ENCODE measurements at regions not wholly inside any gene's neighbourhood (a gene's known extent, or its start where the extent isn't known, plus 50 kb on each side); places are given as distances from the start of the nearest gene placed in this dataset.

DNA sequence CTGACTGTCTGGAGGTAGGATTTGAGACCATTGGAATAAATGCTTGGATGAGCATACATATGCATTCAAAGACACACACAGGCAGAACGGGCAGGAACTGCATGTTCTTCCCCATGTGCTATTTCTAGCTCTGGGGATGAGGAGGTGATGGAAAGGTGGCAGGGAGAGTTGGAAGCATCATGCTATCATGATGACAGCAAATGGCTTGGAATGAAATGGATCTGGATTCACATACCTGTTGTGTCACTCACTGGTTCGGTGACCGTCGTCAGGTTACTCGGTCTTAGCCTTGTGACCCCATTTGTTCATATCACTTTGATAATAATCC lies 627.9 kb upstream of the KIRREL3 start:
- peaks cover 24% of the 10 kb centered on the region for H3K4me1 Mint-ChIP-seq
- Histone ChIP-seq H3K4me3 (ENCODE audit: low read length) (no peak overlapping the region), H3K27ac (ENCODE audit: low read depth, low read length) (no peak overlapping the region), H3K4me1 (ENCODE audit: control insufficient read depth, insufficient read depth, low read length) (no peaks in the 10 kb centered on the region), H3K9me3 (ENCODE audit: control insufficient read depth, low read length) (no peaks in the 10 kb centered on the region), H3K27me3 (ENCODE audit: control insufficient read depth, insufficient read depth, low read length, poor library complexity, severe bottlenecking) (no peaks in the 10 kb centered on the region), H3K9ac (ENCODE audit: extremely low read depth, low read length, poor library complexity, severe bottlenecking) (no peak overlapping the region), H3K36me3 (ENCODE audit: control insufficient read depth, insufficient read depth, low read length) (no peaks in the 10 kb centered on the region)
- TF ChIP-seq, protein P1, sequence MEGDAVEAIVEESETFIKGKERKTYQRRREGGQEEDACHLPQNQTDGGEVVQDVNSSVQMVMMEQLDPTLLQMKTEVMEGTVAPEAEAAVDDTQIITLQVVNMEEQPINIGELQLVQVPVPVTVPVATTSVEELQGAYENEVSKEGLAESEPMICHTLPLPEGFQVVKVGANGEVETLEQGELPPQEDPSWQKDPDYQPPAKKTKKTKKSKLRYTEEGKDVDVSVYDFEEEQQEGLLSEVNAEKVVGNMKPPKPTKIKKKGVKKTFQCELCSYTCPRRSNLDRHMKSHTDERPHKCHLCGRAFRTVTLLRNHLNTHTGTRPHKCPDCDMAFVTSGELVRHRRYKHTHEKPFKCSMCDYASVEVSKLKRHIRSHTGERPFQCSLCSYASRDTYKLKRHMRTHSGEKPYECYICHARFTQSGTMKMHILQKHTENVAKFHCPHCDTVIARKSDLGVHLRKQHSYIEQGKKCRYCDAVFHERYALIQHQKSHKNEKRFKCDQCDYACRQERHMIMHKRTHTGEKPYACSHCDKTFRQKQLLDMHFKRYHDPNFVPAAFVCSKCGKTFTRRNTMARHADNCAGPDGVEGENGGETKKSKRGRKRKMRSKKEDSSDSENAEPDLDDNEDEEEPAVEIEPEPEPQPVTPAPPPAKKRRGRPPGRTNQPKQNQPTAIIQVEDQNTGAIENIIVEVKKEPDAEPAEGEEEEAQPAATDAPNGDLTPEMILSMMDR (conservative IDR thresholded peaks at IDR 0.05), result no peak
- no peaks in the 10 kb centered on the region for H3K27me3 Mint-ChIP-seq (ENCODE audit: insufficient read depth)
- no peaks in the 10 kb centered on the region for H3K36me3 Mint-ChIP-seq (ENCODE audit: low read depth)
- no peak overlapping the region for H3K4me3 Mint-ChIP-seq
- no peak for DNase-seq
- no peaks in the 10 kb centered on the region for H3K9me3 Mint-ChIP-seq
- no peak overlapping the region for H3K27ac Mint-ChIP-seq
- 81 to 86% methylated on average over 4 to 5 of the region's 5 CpGs for WGBS, 2 experiments (ENCODE audit: insufficient coverage in 1 of 2, insufficient read length in 1 of 2)

DNA sequence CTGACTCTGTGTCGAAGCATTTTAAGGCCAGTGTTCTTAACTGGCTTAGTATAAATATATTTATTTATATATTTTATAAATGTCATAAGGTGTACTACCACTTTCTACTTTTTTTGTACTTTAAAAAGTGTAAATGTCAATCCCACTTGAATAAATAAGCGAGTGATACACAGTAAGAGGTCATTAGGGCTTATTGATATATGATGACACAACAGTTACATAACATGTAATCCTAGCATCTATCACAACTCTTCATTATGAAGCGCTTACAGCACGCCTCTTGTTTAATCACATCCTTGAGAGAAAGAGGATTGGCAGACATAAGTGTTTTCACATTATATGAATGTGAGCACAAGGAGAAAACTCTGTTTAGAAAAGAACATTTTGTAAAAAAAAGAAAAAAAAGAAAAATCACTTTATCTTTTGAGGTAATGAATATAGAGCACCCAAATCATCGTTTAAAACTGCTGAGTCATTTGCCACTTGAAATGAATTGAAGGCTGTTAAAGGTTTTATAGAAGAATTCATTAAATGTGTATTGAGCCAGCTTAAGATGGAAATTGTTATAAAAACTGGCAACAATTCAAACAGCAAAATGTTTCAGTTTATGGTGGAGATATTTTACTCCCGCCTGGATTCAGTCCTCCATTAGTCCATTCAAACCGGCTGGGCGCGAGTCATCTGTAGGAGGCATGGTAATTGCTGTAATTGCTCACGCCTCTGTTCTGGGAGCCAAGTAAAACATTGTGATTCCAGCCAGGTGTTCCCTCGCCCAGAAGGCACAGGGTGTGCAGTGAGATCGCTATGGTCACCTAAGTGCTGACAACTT lies 627.3 kb upstream of the KIRREL3 start:
- Histone ChIP-seq H3K27ac (ENCODE audit: low read depth, low read length) (no peak overlapping the region), H3K9me3 (ENCODE audit: control insufficient read depth, low read length) (no peaks in the 10 kb centered on the region), H3K36me3 (ENCODE audit: control insufficient read depth, insufficient read depth, low read length) (no peaks in the 10 kb centered on the region), H3K4me3 (ENCODE audit: low read length) (no peak overlapping the region), H3K27me3 (ENCODE audit: control insufficient read depth, insufficient read depth, low read length, poor library complexity, severe bottlenecking) (no peaks in the 10 kb centered on the region), H3K9ac (ENCODE audit: extremely low read depth, low read length, poor library complexity, severe bottlenecking) (no peak overlapping the region), H3K4me1 (ENCODE audit: control insufficient read depth, insufficient read depth, low read length) (no peaks in the 10 kb centered on the region)
- no peak for DNase-seq
- no peaks in the 10 kb centered on the region for H3K36me3 Mint-ChIP-seq (ENCODE audit: low read depth)
- peaks cover 18% of the 10 kb centered on the region for H3K4me1 Mint-ChIP-seq
- H3K27ac Mint-ChIP-seq, result no peak overlapping the region
- H3K4me3 Mint-ChIP-seq, result no peak overlapping the region
- 90 to 93% methylated on average over 2 to 10 of the region's 12 CpGs for WGBS, 2 experiments (ENCODE audit: insufficient coverage in 1 of 2, insufficient read length in 1 of 2)
- TF ChIP-seq, protein P1 (conservative IDR thresholded peaks at IDR 0.05), result no peak
- H3K27me3 Mint-ChIP-seq (ENCODE audit: insufficient read depth), result no peaks in the 10 kb centered on the region
- H3K9me3 Mint-ChIP-seq, result no peaks in the 10 kb centered on the region

DNA sequence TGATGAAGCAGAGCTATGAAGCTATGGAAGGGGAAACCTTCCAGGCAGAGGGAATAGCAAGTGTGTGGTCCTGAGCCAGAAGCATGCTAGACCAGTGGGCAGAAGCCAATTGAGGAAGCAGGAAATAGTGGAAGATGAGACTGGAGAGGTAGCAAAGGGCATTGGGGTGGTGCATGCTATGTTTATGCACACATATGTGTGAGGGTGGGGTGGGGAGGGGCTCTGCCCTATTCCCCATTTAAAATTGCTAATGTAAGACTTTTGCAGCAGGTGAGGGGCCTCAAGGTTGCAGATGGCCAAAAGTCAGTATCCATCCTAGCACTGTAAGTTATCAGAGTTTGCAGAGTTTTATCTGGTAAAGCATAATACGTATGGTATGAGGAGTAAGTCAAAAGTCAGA lies 626.6 kb upstream of the KIRREL3 start:
- Mint-ChIP-seq H3K27me3 (ENCODE audit: insufficient read depth) (no peaks in the 10 kb centered on the region), H3K36me3 (ENCODE audit: low read depth) (no peaks in the 10 kb centered on the region), H3K4me1 (peaks cover 13% of the 10 kb centered on the region), H3K4me3 (no peak overlapping the region), H3K27ac (no peak overlapping the region), H3K9me3 (no peaks in the 10 kb centered on the region)
- Histone ChIP-seq H3K27me3 (ENCODE audit: control insufficient read depth, insufficient read depth, low read length, poor library complexity, severe bottlenecking) (no peaks in the 10 kb centered on the region), H3K9ac (ENCODE audit: extremely low read depth, low read length, poor library complexity, severe bottlenecking) (no peak overlapping the region), H3K27ac (ENCODE audit: low read depth, low read length) (no peak overlapping the region), H3K4me1 (ENCODE audit: control insufficient read depth, insufficient read depth, low read length) (no peaks in the 10 kb centered on the region), H3K9me3 (ENCODE audit: control insufficient read depth, low read length) (no peaks in the 10 kb centered on the region), H3K36me3 (ENCODE audit: control insufficient read depth, insufficient read depth, low read length) (no peaks in the 10 kb centered on the region), H3K4me3 (ENCODE audit: low read length) (no peak overlapping the region)
- DNase-seq, result no peak
- WGBS, 2 experiments (ENCODE audit: insufficient coverage in 1 of 2, insufficient read length in 1 of 2), result 100% methylated on average over 1 of the region's 1 CpG; no CpG with 5 or more reads in 1 of the 2 experiments
- TF ChIP-seq, protein P1 (conservative IDR thresholded peaks at IDR 0.05), result no peak
